HepG2 (cell line): ENCODE measurements at regions not wholly inside any gene's neighbourhood (a gene's known extent, or its start where the extent isn't known, plus 50 kb on each side); places are given as distances from the start of the nearest gene placed in this dataset.

ENCODE experiments used
- ATAC-seq: fragments of 200-7000 bp; cut with Tn5 transposase; 3 replicates; pipeline ENCODE4 v1.9.1; 2020; ENCODE audit warnings: mild to moderate bottlenecking, moderate library complexity
- BruUV-seq: library from RNA; stranded (reverse); fragments of 400-500 nt; replicated peaks from 2 replicates; lab custom pipeline; 2021; lab: Mats Ljungman, UMichigan
- CTCF ChIA-PET: fragments of 300-600 bp; formaldehyde crosslinking; extraction: SDS; loops from one replicate; lab custom pipeline; 2021; ENCODE audit warnings: low total read pairs, inconsistent platforms, low intra/inter-chr PET ratio; lab: Yijun Ruan, JAX
- POLR2A ChIA-PET: fragments of 350-600 bp; sonication (Branson Sonifier 250); formaldehyde crosslinking; loops from one replicate; lab custom pipeline; 2020; ENCODE audit warnings: antibody characterized with exemption, inconsistent platforms; lab: Yijun Ruan, JAX
- DNase-seq: peaks from one replicate; pipeline ENCODE4 v3.0.0-alpha.2; 2015; ENCODE audit warnings: low spot score
- FAIRE-seq: peaks from 3 replicates; lab custom pipeline; 2011; peaks lifted over from hg19 to GRCh38; lab: Jason Lieb, UNC
- H2AFZ ChIP-seq: one replicate; pipeline ENCODE4 v1.6.1; 2011; ENCODE audit warnings: low read length, inconsistent platforms
- H3K27ac ChIP-seq: fragments of 300-600 bp; 3 replicates; pipeline ENCODE4 v1.8.0; 2011; ENCODE audit warnings: mixed run types, mild to moderate bottlenecking, mixed read lengths, low read length, inconsistent platforms; ENCODE audit not compliant: insufficient read depth; ENCODE audit errors: extremely low read length
- H3K27me3 ChIP-seq, 2 experiments: fragments of 200-600 bp in 1 of 2; 2 replicates in 1 of 2; 3 replicates in 1 of 2; pipeline versions ENCODE4 v1.6.0 to v1.8.0; 2011; ENCODE audit warnings: low read length in 2 of 2, mild to moderate bottlenecking in 2 of 2, moderate library complexity in 2 of 2, inconsistent platforms in 1 of 2; ENCODE audit not compliant: insufficient read depth in 2 of 2, control insufficient read depth in 1 of 2
- H3K36me3 ChIP-seq, 2 experiments: fragments of 200-600 bp in 1 of 2; replicated peaks in 1 of 2; 2 replicates in 1 of 2; 3 replicates in 1 of 2; pipeline versions ENCODE4 v1.5.1 to v1.8.0; 2011; ENCODE audit warnings: low read length in 2 of 2, inconsistent platforms in 1 of 2; ENCODE audit not compliant: insufficient read depth in 2 of 2, control insufficient read depth in 1 of 2
- H3K4me1 ChIP-seq: 2 replicates; pipeline ENCODE4 v1.5.1; 2012; ENCODE audit warnings: low read length, inconsistent platforms; ENCODE audit not compliant: insufficient read depth
- H3K4me2 ChIP-seq: 2 replicates; pipeline ENCODE4 v1.6.0; 2011; ENCODE audit warnings: low read depth, low read length, inconsistent platforms
- H3K4me3 ChIP-seq, 3 experiments: fragments of 200-600 bp in 1 of 3; sonication (generic), shearing (Covaris generic) in 1 of 3; replicated peaks in 1 of 3; 2 replicates each; pipeline ENCODE4 v1.5.1; 2011 to 2016; ENCODE audit warnings: low read length in 3 of 3, inconsistent platforms in 2 of 3, low read depth in 2 of 3, mild to moderate bottlenecking in 2 of 3, control low read depth in 1 of 3, mixed read lengths in 1 of 3; ENCODE audit not compliant: insufficient read depth in 1 of 3
- H3K79me2 ChIP-seq: one replicate; pipeline ENCODE4 v1.6.1; 2011; ENCODE audit warnings: low read length, inconsistent platforms; ENCODE audit not compliant: insufficient read depth
- H3K9ac ChIP-seq: 2 replicates; pipeline ENCODE4 v1.6.0; 2011; ENCODE audit warnings: mild to moderate bottlenecking, low read depth, low read length, inconsistent platforms; ENCODE audit not compliant: insufficient read depth
- H3K9me3 ChIP-seq: 2 replicates; pipeline ENCODE4 v1.5.1; 2012; ENCODE audit warnings: mild to moderate bottlenecking, low read length
- H4K20me1 ChIP-seq: 2 replicates; pipeline ENCODE4 v1.6.0; 2011; ENCODE audit warnings: inconsistent platforms, mild to moderate bottlenecking, low read length, moderate library complexity; ENCODE audit not compliant: insufficient read depth
- EEA1 ChIP-seq: sonication (generic); formaldehyde crosslinking; IDR thresholded peaks from 2 replicates; pipeline ENCODE4 v1.5.1; 2020; ENCODE audit warnings: mild to moderate bottlenecking, missing genetic modification reagents, borderline replicate concordance
- ETV6 ChIP-seq: sonication (generic); formaldehyde crosslinking; conservative IDR thresholded peaks from 2 replicates; pipeline ENCODE4 v1.4.0; 2020; ENCODE audit warnings: missing genetic modification reagents
- KDM5B ChIP-seq: sonication (generic); formaldehyde crosslinking; IDR thresholded peaks from 2 replicates; pipeline ENCODE4 v1.4.0; 2020; ENCODE audit warnings: missing genetic modification reagents, mild to moderate bottlenecking, borderline replicate concordance
- MEIS2 ChIP-seq: sonication (generic); formaldehyde crosslinking; IDR thresholded peaks from 2 replicates; pipeline ENCODE4 v1.9.0; 2021; ENCODE audit warnings: mild to moderate bottlenecking, missing genetic modification reagents
- NBN ChIP-seq: fragments of 450-650 bp; conservative IDR thresholded peaks from 2 replicates; pipeline ENCODE4 v1.6.1; 2017
- NPAS2 ChIP-seq: sonication (generic); formaldehyde crosslinking; IDR thresholded peaks from 2 replicates; pipeline ENCODE4 v1.8.0; 2022; ENCODE audit warnings: mild to moderate bottlenecking, missing genetic modification reagents, borderline replicate concordance
- TOE1 ChIP-seq: sonication (generic); formaldehyde crosslinking; IDR thresholded peaks from 2 replicates; pipeline ENCODE4 v1.4.0; 2020; ENCODE audit warnings: mild to moderate bottlenecking, missing genetic modification reagents
- ZNF138 ChIP-seq: sonication (generic); formaldehyde crosslinking; IDR thresholded peaks from 2 replicates; pipeline ENCODE4 v1.5.0; 2020; ENCODE audit warnings: mild to moderate bottlenecking, low read depth, missing genetic modification reagents
- ZNF205 ChIP-seq: IDR thresholded peaks from 2 replicates; pipeline ENCODE4 v1.6.1; 2018; ENCODE audit warnings: missing biosample characterization, missing genetic modification reagents
- ZNF552 ChIP-seq: sonication (generic); formaldehyde crosslinking; IDR thresholded peaks from 2 replicates; pipeline ENCODE4 v1.9.0; 2022; ENCODE audit warnings: missing genetic modification reagents, mild to moderate bottlenecking, borderline replicate concordance
- ZNF841 ChIP-seq: sonication (generic); formaldehyde crosslinking; IDR thresholded peaks from 2 replicates; pipeline ENCODE4 v1.8.1; 2023; ENCODE audit warnings: missing genetic modification reagents, borderline replicate concordance
- WGBS: methylation state at CpG from one replicate; pipeline ENCODE4 v1.1.6; 2017; ENCODE audit warnings: low lambda C conversion rate; 5-methylcytosine and 5-hydroxymethylcytosine counted together
- in situ Hi-C: cut with HindIII; loops from 2 replicates; pipeline ENCODE4 v1.10.0; 2017; ENCODE audit warnings: low pct_unique_long_range_greater_than_20kb; ENCODE audit not compliant: extremely low pct_ligation_motif_present
- intact Hi-C: fragments of 100-400 bp; cut with micrococcal nuclease; formaldehyde crosslinking; loops from one replicate; pipeline ENCODE4 v1.10.0; 2022; ENCODE audit not compliant: unreplicated experiment
- TF ChIP-seq, protein P1 (sequence below): IDR thresholded peaks from 2 replicates; pipeline ENCODE4 v1.4.0; 2020; ENCODE audit warnings: mild to moderate bottlenecking, missing genetic modification reagents
- TF ChIP-seq, protein P2 (sequence below): sonication (generic); formaldehyde crosslinking; IDR thresholded peaks from 2 replicates; pipeline ENCODE4 v1.8.1; 2022; ENCODE audit warnings: low read depth, mild to moderate bottlenecking, missing genetic modification reagents
- TF ChIP-seq, protein P3 (sequence below): IDR thresholded peaks from 2 replicates; pipeline ENCODE4 v1.6.1; 2016; ENCODE audit warnings: control low read depth
- TF ChIP-seq, protein P4 (sequence below): IDR thresholded peaks from 2 replicates; pipeline ENCODE4 v1.6.1; 2012; ENCODE audit warnings: inconsistent platforms

DNA sequence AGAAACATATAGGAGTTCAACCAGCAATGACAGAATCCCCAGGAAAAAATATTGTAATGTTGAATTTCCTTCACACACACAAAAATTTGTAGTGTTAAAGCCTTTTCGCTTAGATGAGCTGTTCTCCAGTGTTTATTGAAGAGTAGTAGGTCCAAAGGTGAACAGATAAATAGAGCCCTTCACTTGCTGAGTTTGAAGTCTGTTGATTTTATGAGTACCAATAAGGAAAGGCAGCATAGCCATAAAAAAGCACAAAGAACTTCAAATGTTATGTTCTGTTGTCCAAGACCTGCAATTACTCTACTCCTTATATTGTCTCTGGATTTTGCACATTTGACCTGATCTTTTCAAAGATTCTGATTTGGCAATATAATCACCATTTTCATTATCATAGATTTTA, 362.7 kb upstream of the B3GALT2 start (continued):
- TF ChIP-seq, protein P1, sequence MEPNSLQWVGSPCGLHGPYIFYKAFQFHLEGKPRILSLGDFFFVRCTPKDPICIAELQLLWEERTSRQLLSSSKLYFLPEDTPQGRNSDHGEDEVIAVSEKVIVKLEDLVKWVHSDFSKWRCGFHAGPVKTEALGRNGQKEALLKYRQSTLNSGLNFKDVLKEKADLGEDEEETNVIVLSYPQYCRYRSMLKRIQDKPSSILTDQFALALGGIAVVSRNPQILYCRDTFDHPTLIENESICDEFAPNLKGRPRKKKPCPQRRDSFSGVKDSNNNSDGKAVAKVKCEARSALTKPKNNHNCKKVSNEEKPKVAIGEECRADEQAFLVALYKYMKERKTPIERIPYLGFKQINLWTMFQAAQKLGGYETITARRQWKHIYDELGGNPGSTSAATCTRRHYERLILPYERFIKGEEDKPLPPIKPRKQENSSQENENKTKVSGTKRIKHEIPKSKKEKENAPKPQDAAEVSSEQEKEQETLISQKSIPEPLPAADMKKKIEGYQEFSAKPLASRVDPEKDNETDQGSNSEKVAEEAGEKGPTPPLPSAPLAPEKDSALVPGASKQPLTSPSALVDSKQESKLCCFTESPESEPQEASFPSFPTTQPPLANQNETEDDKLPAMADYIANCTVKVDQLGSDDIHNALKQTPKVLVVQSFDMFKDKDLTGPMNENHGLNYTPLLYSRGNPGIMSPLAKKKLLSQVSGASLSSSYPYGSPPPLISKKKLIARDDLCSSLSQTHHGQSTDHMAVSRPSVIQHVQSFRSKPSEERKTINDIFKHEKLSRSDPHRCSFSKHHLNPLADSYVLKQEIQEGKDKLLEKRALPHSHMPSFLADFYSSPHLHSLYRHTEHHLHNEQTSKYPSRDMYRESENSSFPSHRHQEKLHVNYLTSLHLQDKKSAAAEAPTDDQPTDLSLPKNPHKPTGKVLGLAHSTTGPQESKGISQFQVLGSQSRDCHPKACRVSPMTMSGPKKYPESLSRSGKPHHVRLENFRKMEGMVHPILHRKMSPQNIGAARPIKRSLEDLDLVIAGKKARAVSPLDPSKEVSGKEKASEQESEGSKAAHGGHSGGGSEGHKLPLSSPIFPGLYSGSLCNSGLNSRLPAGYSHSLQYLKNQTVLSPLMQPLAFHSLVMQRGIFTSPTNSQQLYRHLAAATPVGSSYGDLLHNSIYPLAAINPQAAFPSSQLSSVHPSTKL = 0 out of 2 replicates have a peak, but pooled peaks have one; percentile 20
- TF ChIP-seq ZNF205 (CRISPR knock-in tag) = no peak
- TF ChIP-seq ZNF138 (CRISPR knock-in tag) = no peak
- no peak for TF ChIP-seq ZNF552
- TF ChIP-seq, all 625 proteins: peak for 2

DNA sequence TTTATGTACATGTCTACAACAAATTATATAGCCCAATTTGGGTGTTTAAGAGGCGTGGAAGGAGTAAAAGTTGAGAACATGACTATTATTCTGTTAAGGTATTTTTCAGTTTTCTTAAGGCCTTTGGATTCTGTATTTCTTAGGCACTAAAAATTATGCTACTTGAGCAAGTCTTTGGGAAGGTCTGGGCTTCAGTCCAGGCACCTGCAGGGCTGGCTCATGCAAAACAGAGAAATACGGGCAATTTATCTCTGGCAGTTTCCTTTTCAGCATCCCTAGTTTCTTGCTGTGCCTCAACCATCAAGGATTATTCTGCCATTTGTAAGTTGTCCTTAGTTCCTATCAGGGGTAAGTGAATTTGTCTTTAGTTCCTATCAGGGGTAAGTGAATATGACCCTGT, 358.8 kb upstream of the B3GALT2 start:
- intact Hi-C loops (no loop called here), in situ Hi-C loops (no loop called here)
- H3K4me3 ChIP-seq = no peak overlapping the region
- H3K27ac ChIP-seq = no peak overlapping the region
- H4K20me1 ChIP-seq = no peaks in the 10 kb centered on the region
- ChIA-PET POLR2A (no interaction called here), CTCF (no interaction called here)
- H3K9ac ChIP-seq = no peak overlapping the region
- ATAC-seq = no peak
- peaks cover 9% of the 10 kb centered on the region for H3K4me1 ChIP-seq
- no peak overlapping the region for H2AFZ ChIP-seq
- WGBS = 23% methylated on average over 2 of the region's 2 CpGs
- no peaks in the 10 kb centered on the region for H3K79me2 ChIP-seq
- BruUV-seq = no TSS peak
- DNase-seq = no peak
- no peak overlapping the region for H3K4me2 ChIP-seq
- H3K36me3 ChIP-seq = no peaks in the 10 kb centered on the region
- no peak for FAIRE-seq
- H3K9me3 ChIP-seq = no peaks in the 10 kb centered on the region
- no peaks in the 10 kb centered on the region for H3K27me3 ChIP-seq
- TF ChIP-seq, protein P2, sequence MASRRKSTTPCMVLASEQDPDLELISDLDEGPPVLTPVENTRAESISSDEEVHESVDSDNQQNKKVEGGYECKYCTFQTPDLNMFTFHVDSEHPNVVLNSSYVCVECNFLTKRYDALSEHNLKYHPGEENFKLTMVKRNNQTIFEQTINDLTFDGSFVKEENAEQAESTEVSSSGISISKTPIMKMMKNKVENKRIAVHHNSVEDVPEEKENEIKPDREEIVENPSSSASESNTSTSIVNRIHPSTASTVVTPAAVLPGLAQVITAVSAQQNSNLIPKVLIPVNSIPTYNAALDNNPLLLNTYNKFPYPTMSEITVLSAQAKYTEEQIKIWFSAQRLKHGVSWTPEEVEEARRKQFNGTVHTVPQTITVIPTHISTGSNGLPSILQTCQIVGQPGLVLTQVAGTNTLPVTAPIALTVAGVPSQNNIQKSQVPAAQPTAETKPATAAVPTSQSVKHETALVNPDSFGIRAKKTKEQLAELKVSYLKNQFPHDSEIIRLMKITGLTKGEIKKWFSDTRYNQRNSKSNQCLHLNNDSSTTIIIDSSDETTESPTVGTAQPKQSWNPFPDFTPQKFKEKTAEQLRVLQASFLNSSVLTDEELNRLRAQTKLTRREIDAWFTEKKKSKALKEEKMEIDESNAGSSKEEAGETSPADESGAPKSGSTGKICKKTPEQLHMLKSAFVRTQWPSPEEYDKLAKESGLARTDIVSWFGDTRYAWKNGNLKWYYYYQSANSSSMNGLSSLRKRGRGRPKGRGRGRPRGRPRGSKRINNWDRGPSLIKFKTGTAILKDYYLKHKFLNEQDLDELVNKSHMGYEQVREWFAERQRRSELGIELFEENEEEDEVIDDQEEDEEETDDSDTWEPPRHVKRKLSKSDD (CRISPR knock-in tag) = no peak
- no peak for TF ChIP-seq NBN
- TF ChIP-seq MEIS2 = no peak
- TF ChIP-seq, protein P3, sequence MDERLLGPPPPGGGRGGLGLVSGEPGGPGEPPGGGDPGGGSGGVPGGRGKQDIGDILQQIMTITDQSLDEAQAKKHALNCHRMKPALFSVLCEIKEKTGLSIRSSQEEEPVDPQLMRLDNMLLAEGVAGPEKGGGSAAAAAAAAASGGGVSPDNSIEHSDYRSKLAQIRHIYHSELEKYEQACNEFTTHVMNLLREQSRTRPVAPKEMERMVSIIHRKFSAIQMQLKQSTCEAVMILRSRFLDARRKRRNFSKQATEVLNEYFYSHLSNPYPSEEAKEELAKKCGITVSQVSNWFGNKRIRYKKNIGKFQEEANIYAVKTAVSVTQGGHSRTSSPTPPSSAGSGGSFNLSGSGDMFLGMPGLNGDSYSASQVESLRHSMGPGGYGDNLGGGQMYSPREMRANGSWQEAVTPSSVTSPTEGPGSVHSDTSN (CRISPR knock-in tag) = no peak
- no peak for TF ChIP-seq TOE1
- no peak for TF ChIP-seq ZNF841 (CRISPR knock-in tag)
- no peak for TF ChIP-seq EEA1 (CRISPR knock-in tag)
- TF ChIP-seq, protein P4, sequence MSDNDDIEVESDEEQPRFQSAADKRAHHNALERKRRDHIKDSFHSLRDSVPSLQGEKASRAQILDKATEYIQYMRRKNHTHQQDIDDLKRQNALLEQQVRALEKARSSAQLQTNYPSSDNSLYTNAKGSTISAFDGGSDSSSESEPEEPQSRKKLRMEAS = no peak
- no peak for TF ChIP-seq KDM5B (CRISPR knock-in tag)
- no peak for TF ChIP-seq NPAS2
- TF ChIP-seq ETV6 = no peak
